Progenitor cell of endocrine pancreas (in vitro differentiated cells): ENCODE measurements at regions not wholly inside any gene's neighbourhood (a gene's known extent, or its start where the extent isn't known, plus 50 kb on each side); places are given as distances from the start of the nearest gene placed in this dataset.

Experiments used
- DNase-seq: peaks from one replicate; pipeline ENCODE4 v3.0.0; 2021; ENCODE audit warnings: low spot score; ENCODE audit not compliant: unreplicated experiment
- H3K27ac Mint-ChIP-seq: 2 replicates; pipeline ENCODE4 v1.8.0; 2021; ENCODE audit warnings: mild to moderate bottlenecking, moderate library complexity, mixed read lengths
- H3K27me3 Mint-ChIP-seq: 2 replicates; pipeline ENCODE4 v1.8.0; 2021; ENCODE audit warnings: mixed read lengths
- H3K36me3 Mint-ChIP-seq: 2 replicates; pipeline ENCODE4 v1.8.0; 2022; ENCODE audit warnings: mixed read lengths; ENCODE audit not compliant: insufficient read depth
- H3K4me1 Mint-ChIP-seq: 2 replicates; pipeline ENCODE4 v1.8.0; 2021; ENCODE audit warnings: low read depth, mixed read lengths
- H3K4me3 Mint-ChIP-seq: 2 replicates; pipeline ENCODE4 v1.8.0; 2021; ENCODE audit warnings: low read depth, mild to moderate bottlenecking, moderate library complexity, mixed read lengths
- H3K9me3 Mint-ChIP-seq: 2 replicates; pipeline ENCODE4 v1.8.0; 2021; ENCODE audit warnings: low read depth, mixed read lengths
- CTCF ChIP-seq: fragments of 200-600 bp; sonication (generic); IDR thresholded peaks from one replicate; pipeline ENCODE4 v1.5.0; 2021; ENCODE audit warnings: antibody characterized with exemption, mild to moderate bottlenecking; ENCODE audit not compliant: unreplicated experiment

GRCh38 chr21:19547951-19548840 is 1144.6 kb upstream of the TMPRSS15 start:
- H3K4me1 Mint-ChIP-seq, result no peaks in the 10 kb centered on the region
- no peak for DNase-seq
- H3K27me3 Mint-ChIP-seq, result no peaks in the 10 kb centered on the region
- peaks cover 27% of the 10 kb centered on the region for H3K9me3 Mint-ChIP-seq
- H3K27ac Mint-ChIP-seq, result no peak overlapping the region
- H3K36me3 Mint-ChIP-seq, result peaks cover 11% of the 10 kb centered on the region
- no peak overlapping the region for H3K4me3 Mint-ChIP-seq
- no peak for TF ChIP-seq CTCF

- no peak overlapping the region for H3K27ac Mint-ChIP-seq
- H3K9me3 Mint-ChIP-seq, result peaks cover 4% of the 10 kb centered on the region
- H3K4me1 Mint-ChIP-seq, result no peaks in the 10 kb centered on the region
- H3K4me3 Mint-ChIP-seq, result no peak overlapping the region
- no peaks in the 10 kb centered on the region for H3K27me3 Mint-ChIP-seq
- no peaks in the 10 kb centered on the region for H3K36me3 Mint-ChIP-seq
- no peak for TF ChIP-seq CTCF
- DNase-seq, result no peak
These were observed 1150.5 kb upstream of the TMPRSS15 start for GRCh38 chr21:19553919-19554615.

- no peaks in the 10 kb centered on the region for H3K4me1 Mint-ChIP-seq
- H3K4me3 Mint-ChIP-seq, result no peak overlapping the region
- peaks cover under 1% of the 10 kb centered on the region for H3K9me3 Mint-ChIP-seq
- no peak overlapping the region for H3K27ac Mint-ChIP-seq
- no peaks in the 10 kb centered on the region for H3K36me3 Mint-ChIP-seq
- no peaks in the 10 kb centered on the region for H3K27me3 Mint-ChIP-seq
- no peak for TF ChIP-seq CTCF
- DNase-seq, result no peak
These were observed 1153.5 kb upstream of the TMPRSS15 start for GRCh38 chr21:19557046-19557445.

- DNase-seq, result no peak
- H3K27ac Mint-ChIP-seq, result no peak overlapping the region
- no peak for TF ChIP-seq CTCF
- no peaks in the 10 kb centered on the region for H3K36me3 Mint-ChIP-seq
- H3K4me3 Mint-ChIP-seq, result no peak overlapping the region
- H3K4me1 Mint-ChIP-seq, result no peaks in the 10 kb centered on the region
- no peaks in the 10 kb centered on the region for H3K27me3 Mint-ChIP-seq
- H3K9me3 Mint-ChIP-seq, result no peaks in the 10 kb centered on the region
These were observed 1153.9 kb upstream of the TMPRSS15 start for GRCh38 chr21:19557488-19557887.

- Mint-ChIP-seq H3K4me1 (peaks cover 3% of the 10 kb centered on the region), H3K9me3 (no peaks in the 10 kb centered on the region), H3K27me3 (no peaks in the 10 kb centered on the region), H3K4me3 (no peak overlapping the region), H3K27ac (no peak overlapping the region), H3K36me3 (no peaks in the 10 kb centered on the region)
- DNase-seq, result no peak
- TF ChIP-seq CTCF, result no peak
These were observed 1162.0 kb upstream of the TMPRSS15 start for GRCh38 chr21:19565587-19565986.
